Liver (tissue), 8 donors: ENCODE measurements at regions not wholly inside any gene's neighbourhood (a gene's known extent, or its start where the extent isn't known, plus 50 kb on each side); places are given as distances from the start of the nearest gene placed in this dataset.

Experiments used
- DNase-seq: peaks from one replicate; pipeline ENCODE4 v3.0.0-alpha.2; 2017; ENCODE audit warnings: low spot score
- H3K27ac ChIP-seq, 2 donors: one replicate each; pipeline ENCODE4 v1.7.0; 2013; ENCODE audit warnings: inconsistent platforms in 2 of 2, low read length in 2 of 2, control low read depth in 1 of 2, low read depth in 1 of 2, mild to moderate bottlenecking in 1 of 2
- H3K27me3 ChIP-seq, 4 donors: one replicate each; pipeline versions ENCODE4 v1.6.1 to v1.7.0; 2013; ENCODE audit warnings: low read length in 3 of 4, inconsistent platforms in 1 of 4, mild to moderate bottlenecking in 1 of 4, moderate library complexity in 1 of 4; ENCODE audit not compliant: control insufficient read depth in 4 of 4, insufficient read depth in 4 of 4
- H3K36me3 ChIP-seq, 4 donors: one replicate each; pipeline versions ENCODE4 v1.6.1 to v1.7.0; 2013; ENCODE audit warnings: low read length in 3 of 4, mild to moderate bottlenecking in 3 of 4, low read depth in 1 of 4, moderate library complexity in 1 of 4; ENCODE audit not compliant: control insufficient read depth in 4 of 4, insufficient read depth in 3 of 4
- H3K4me1 ChIP-seq, 4 donors: one replicate each; pipeline versions ENCODE4 v1.6.1 to v1.7.0; 2013; ENCODE audit warnings: low read length in 3 of 4, mild to moderate bottlenecking in 3 of 4, moderate library complexity in 1 of 4; ENCODE audit not compliant: control insufficient read depth in 4 of 4, insufficient read depth in 4 of 4
- H3K4me3 ChIP-seq, 3 donors: one replicate each; pipeline versions ENCODE4 v1.6.1 to v1.7.0; 2013; ENCODE audit warnings: low read length in 3 of 3, control low read depth in 1 of 3, low read depth in 1 of 3, mild to moderate bottlenecking in 1 of 3
- H3K9ac ChIP-seq, 2 donors: one replicate each; pipeline ENCODE4 v1.7.0; 2013; ENCODE audit warnings: low read length in 2 of 2, mild to moderate bottlenecking in 2 of 2, moderate library complexity in 2 of 2, control low read depth in 1 of 2, low read depth in 1 of 2
- H3K9me3 ChIP-seq, 4 donors: one replicate each; pipeline versions ENCODE4 v1.6.1 to v1.7.0; 2013; ENCODE audit warnings: low read length in 3 of 4; ENCODE audit not compliant: control insufficient read depth in 4 of 4
- ATF3 ChIP-seq: IDR thresholded peaks from 2 replicates; pipeline ENCODE4 v1.6.1; 2016; ENCODE audit warnings: antibody characterized with exemption
- CTCF ChIP-seq: fragments of 150-350 bp; IDR thresholded peaks from 2 replicates; pipeline ENCODE4 v1.5.1; 2017; ENCODE audit warnings: improper control_type of control experiment, low read depth, low read length; ENCODE audit not compliant: missing input control
- EGR1 ChIP-seq, 2 donors: IDR thresholded peaks; 2 replicates each; pipeline ENCODE4 v1.6.1; 2016 to 2018; ENCODE audit warnings: antibody characterized with exemption in 2 of 2, low read depth in 2 of 2
- FOXA1 ChIP-seq: IDR thresholded peaks from 2 replicates; pipeline ENCODE4 v1.6.1; 2016; ENCODE audit warnings: antibody characterized with exemption
- FOXA2 ChIP-seq: IDR thresholded peaks from 2 replicates; pipeline ENCODE4 v1.6.1; 2016; ENCODE audit warnings: antibody characterized with exemption
- HNF4A ChIP-seq, 2 donors: conservative IDR thresholded peaks; 2 replicates each; pipeline ENCODE4 v1.6.1; 2016; ENCODE audit warnings: antibody characterized with exemption in 2 of 2, mild to moderate bottlenecking in 2 of 2
- HNF4G ChIP-seq: IDR thresholded peaks from 2 replicates; pipeline ENCODE4 v1.6.1; 2016; ENCODE audit warnings: antibody characterized with exemption
- JUND ChIP-seq, 2 donors: IDR thresholded peaks; 2 replicates each; pipeline ENCODE4 v1.6.1; 2016; ENCODE audit warnings: antibody characterized with exemption in 2 of 2
- MAX ChIP-seq: IDR thresholded peaks from 2 replicates; pipeline ENCODE4 v1.6.1; 2016; ENCODE audit warnings: antibody characterized with exemption
- NR2F2 ChIP-seq: IDR thresholded peaks from 2 replicates; pipeline ENCODE4 v1.6.1; 2016; ENCODE audit warnings: antibody characterized with exemption
- RAD21 ChIP-seq, 2 donors: IDR thresholded peaks; 2 replicates each; pipeline ENCODE4 v1.6.1; 2016; ENCODE audit warnings: antibody characterized with exemption in 2 of 2, mild to moderate bottlenecking in 2 of 2
- REST ChIP-seq: IDR thresholded peaks from 2 replicates; pipeline ENCODE4 v1.6.1; 2016; ENCODE audit warnings: antibody characterized with exemption, mild to moderate bottlenecking
- RXRA ChIP-seq, 2 donors: IDR thresholded peaks; 2 replicates each; pipeline ENCODE4 v1.6.1; 2017 to 2018; ENCODE audit warnings: antibody characterized with exemption in 2 of 2, mild to moderate bottlenecking in 1 of 2
- SP1 ChIP-seq: IDR thresholded peaks from 2 replicates; pipeline ENCODE4 v1.6.1; 2018; ENCODE audit warnings: antibody characterized with exemption, mild to moderate bottlenecking
- TAF1 ChIP-seq: conservative IDR thresholded peaks from 2 replicates; pipeline ENCODE4 v1.6.1; 2016; ENCODE audit warnings: antibody characterized with exemption, mild to moderate bottlenecking
- WGBS: extraction: QIAGEN DNeasy Blood & Tissue Kit; methylation state at CpG from one replicate; pipeline ENCODE4 v1.1.7; 2013; 5-methylcytosine and 5-hydroxymethylcytosine counted together
- donor health status: healthy.
- donor health status: healthy.
- donor health status: healthy.
- donor health status: healthy.
- donor health status: healthy.

GRCh38 chr5:23820765-23821471, 313.5 kb downstream of the PRDM9 start:
- no peak for DNase-seq
- no peak overlapping the region for H3K27ac ChIP-seq
- no peak overlapping the region for H3K9ac ChIP-seq
- H3K27me3 ChIP-seq = no peaks in the 10 kb centered on the region
- no peak overlapping the region for H3K4me3 ChIP-seq
- no peaks in the 10 kb centered on the region for H3K4me1 ChIP-seq
- 47% methylated on average over 5 of the region's 5 CpGs for WGBS
- TF ChIP-seq HNF4G = no peak
- TF ChIP-seq FOXA1 = no peak
- TF ChIP-seq NR2F2 = no peak
- TF ChIP-seq RAD21 (IDR thresholded peaks at IDR 0.05) = peak; percentile 82 to 83
- TF ChIP-seq TAF1 = no peak
- peak; percentile 47 for TF ChIP-seq CTCF
- no peak for TF ChIP-seq REST
- H3K36me3 ChIP-seq = no peaks in the 10 kb centered on the region
- H3K9me3 ChIP-seq = no peaks in the 10 kb centered on the region

GRCh38 chr5:23823521-23823920, 316.1 kb downstream of the PRDM9 start:
- Histone ChIP-seq H3K27me3 (no peaks in the 10 kb centered on the region), H3K4me3 (no peak overlapping the region), H3K27ac (no peak overlapping the region), H3K4me1 (no peaks in the 10 kb centered on the region), H3K9ac (no peak overlapping the region), H3K9me3 (no peaks in the 10 kb centered on the region), H3K36me3 (no peaks in the 10 kb centered on the region)
- WGBS = 86% methylated on average over 8 of the region's 8 CpGs
- DNase-seq = no peak
- no peak for TF ChIP-seq EGR1 (IDR thresholded peaks at IDR 0.05; ENCODE audit: low read depth in 2 of 2)
- no peak for TF ChIP-seq ATF3
- TF ChIP-seq SP1 = no peak

GRCh38 chr5:23825196-23825595, 317.8 kb downstream of the PRDM9 start:
- Histone ChIP-seq H3K27me3 (no peaks in the 10 kb centered on the region), H3K36me3 (no peaks in the 10 kb centered on the region), H3K9ac (no peak overlapping the region), H3K4me1 (no peaks in the 10 kb centered on the region), H3K9me3 (no peaks in the 10 kb centered on the region), H3K27ac (no peak overlapping the region), H3K4me3 (no peak overlapping the region)
- TF ChIP-seq MAX (no peak), FOXA2 (no peak), RAD21 (IDR thresholded peaks at IDR 0.05) (no peak), SP1 (no peak), JUND (IDR thresholded peaks at IDR 0.05) (no peak), HNF4G (no peak), HNF4A (conservative IDR thresholded peaks at IDR 0.05) (no peak), EGR1 (IDR thresholded peaks at IDR 0.05; ENCODE audit: low read depth in 2 of 2) (no peak), CTCF (no peak), REST (no peak), RXRA (IDR thresholded peaks at IDR 0.05) (no peak)
- no peak for DNase-seq
- WGBS = 88% methylated on average over 5 of the region's 5 CpGs
